GM18861 (cell line): ENCODE measurements at regions not wholly inside any gene's neighbourhood (a gene's known extent, or its start where the extent isn't known, plus 50 kb on each side); places are given as distances from the start of the nearest gene placed in this dataset.
"Not testable (repeated sequence)": the region's sequence is repeated elsewhere in the genome, so short reads cannot be mapped to it uniquely, and the experiment has no call there.

ENCODE experiments used
- ATAC-seq: cut with Tn5 transposase; IDR thresholded peaks from one replicate; pipeline ENCODE4 v1.9.1; 2021; ENCODE audit not compliant: unreplicated experiment

DNA sequence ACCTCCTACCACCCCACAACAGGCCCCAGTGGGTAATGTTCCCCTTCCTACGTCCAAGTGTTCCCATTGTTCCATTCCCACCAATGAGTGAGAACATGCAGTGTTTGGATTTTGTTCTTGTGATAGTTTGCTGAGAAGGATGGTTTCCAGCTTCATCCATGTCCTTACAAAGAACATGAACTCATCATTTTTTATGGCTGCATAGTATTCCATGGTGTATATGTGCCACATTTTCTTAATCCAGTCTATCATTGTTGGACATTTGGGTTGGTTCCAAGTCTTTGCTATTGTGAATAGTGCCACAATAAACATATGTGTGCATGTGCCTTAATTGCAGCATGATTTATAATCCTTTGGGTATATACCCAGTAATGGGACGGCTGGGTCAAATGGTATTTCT is 81.6 kb downstream of the P2RY10 start:
- not testable (repeated sequence) for ATAC-seq

DNA sequence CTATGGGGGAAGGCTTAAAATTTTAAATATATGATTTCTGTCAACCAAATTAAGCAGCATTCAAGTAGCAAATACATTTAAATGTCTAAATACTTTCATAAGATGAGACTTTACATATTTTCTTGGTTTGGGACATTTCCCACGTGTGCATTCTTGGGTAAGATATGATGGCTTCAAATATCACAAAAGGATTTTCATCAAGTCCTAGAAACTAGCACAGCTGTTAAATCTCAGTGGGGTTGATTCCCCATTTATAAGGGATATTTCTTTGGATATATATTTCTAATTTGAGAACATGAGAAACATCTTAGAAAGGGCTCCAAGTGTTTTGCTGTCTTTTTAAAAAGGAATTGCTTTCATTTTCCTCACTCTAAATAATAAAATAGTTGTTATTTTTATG is 90.2 kb downstream of the P2RY10 start:
- no peak for ATAC-seq

DNA sequence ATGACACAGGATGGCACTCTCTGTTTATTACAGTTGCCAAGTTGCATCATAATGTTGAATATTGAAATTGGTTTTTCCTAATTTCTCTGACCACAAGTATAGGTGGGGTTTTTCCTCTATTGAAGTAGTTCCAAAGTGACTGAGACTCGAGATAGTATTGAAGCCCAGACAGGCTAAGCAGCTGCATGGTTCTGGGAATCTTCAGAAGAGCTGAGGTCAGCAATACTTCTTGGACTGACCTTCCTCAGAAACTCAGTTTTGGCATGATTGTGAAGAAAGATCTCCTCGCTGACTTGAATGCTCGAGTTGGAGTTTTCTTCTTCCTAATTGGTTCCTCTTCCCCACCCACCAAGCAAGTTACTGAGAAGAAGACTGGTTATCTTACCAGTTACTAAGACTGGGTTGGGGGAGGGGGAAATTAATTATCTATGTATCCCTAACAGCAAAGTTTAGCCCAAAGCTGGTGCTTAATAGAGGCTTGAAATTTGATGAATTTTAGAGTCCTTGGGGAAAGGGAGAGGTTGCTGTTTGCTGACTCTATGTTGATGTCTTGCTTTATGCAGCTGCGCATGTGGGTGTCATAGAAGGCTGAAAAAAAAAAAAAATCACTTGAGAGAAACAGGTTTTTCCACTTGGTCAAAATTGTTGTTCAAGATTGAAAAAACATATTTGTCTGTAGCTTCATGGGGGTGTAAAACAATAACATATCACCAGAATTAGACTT is 91.1 kb downstream of the P2RY10 start:
- ATAC-seq: no peak

DNA sequence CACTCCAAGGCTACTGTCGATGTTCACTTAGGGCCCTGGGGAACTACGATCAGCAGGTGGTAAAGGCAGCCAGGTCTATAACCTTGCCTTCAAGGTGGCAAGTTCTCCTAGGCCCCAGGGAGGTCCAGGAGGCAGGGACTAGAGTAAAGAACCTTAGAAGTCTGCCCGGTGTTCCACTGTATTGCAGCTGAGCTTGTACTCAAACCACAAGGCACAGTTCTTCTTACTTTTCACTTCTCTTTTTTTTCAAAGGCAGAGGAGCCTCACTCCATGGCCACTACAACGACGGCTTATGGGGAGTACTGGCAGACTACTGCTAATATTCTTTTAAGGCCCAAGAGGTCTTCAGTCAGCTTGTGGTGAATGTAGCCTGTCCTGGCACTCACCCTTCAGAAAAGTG is 78.8 kb upstream of the GPR174 start:
- peak; percentile 96 for ATAC-seq

DNA sequence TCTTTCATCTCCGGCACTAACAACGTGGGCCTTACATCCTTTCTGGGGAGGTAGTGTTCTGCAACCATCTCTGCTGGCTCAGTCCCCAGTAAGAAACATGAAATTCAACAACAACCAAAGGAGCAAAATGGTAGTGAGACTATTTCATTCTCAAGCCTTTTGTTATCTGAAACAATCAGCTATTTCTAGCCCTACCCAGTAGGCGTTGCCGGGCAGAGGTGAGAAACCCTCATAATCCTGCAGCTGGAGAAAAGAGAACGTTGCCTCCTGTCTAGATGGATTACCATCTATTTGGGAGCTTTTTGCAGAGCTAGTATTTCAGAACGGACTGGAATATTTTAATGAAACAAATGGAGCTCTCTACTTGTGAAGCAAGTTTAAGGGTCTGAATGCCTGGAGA is 66.4 kb upstream of the GPR174 start:
- no peak for ATAC-seq

DNA sequence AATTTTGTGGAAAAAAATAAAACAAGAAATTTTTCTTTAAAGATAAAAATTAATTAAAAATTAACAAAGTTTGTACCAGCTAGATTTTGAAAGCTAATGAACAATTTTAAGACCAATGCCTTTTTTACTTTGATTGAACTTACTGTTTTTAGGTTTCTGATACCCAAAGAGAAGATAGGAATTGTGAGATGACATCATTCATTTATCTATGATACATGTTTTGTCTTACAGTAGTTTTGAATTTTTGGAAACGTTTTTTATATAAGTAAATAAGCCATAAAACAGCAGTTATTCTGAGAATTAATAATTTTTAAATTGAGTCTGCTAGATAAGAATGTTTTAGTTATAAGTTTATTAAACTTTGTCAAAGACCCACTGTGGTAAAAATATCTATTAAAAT is 65.0 kb upstream of the GPR174 start:
- ATAC-seq: no peak

DNA sequence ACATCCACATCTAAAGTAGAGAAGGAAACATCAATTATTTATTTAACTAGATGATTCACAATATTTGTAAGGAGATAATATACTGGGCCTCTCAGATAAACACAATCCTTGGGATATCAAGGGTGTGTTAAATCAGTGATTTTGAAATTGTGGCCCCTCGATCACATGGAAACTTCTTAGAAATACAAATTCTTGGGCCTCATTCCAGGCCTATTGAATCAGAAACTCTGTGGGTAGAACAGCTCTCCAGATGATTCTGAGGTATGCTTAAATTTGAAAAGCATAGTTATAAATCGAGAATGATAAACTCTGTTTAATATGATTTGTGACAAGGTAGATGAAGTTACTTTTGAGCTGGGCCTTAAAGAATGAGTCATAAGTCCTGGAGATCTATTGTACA is 64.3 kb upstream of the GPR174 start:
- no peak for ATAC-seq

DNA sequence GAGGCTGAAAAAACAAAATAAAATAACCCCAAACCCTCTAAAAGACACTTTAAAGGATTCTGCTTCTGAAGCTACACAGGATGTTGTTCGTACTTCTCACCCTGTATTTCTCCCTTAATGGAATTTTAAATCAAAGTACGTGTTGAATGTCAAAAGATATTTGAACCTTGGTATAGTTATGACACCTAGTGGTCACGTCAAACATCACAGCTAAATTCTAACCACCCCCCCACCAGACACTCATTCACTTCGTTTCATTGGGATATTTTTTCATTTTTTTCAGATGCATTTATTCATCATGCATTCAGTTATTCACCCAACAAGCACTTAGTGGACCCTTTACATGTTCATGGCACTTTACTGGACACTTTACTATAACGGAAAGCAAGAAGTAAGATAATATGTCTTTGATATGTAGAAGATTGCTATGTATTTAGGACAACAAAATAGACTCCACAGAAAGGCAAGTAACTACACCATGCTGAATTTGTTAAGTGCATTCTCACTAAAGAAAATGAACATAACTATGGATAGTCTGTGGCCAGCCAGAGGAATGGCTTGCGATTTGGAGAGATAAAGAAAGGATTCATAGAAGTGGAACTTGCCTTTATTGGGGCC is 62.5 kb upstream of the GPR174 start:
- peak; percentile 70 for ATAC-seq

DNA sequence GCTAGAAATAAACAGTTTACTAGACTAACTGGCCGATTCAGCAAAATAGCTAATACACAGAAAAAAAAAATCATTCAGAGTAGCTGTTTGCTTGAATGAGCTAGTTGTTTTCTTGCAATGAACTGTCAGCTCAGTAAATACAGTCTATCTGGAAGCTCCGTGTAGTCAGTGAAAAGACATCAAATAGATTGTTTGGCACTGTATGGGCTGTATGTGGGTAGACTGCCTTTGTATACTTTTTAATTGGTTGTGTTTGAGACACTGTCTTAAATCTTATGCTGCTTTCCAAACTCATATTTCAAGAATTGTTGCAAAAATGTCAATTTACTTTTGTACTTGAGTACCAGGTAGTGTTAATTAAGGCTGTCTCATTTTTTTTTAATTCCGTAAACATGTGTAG is 61.6 kb upstream of the GPR174 start:
- ATAC-seq: no peak

DNA sequence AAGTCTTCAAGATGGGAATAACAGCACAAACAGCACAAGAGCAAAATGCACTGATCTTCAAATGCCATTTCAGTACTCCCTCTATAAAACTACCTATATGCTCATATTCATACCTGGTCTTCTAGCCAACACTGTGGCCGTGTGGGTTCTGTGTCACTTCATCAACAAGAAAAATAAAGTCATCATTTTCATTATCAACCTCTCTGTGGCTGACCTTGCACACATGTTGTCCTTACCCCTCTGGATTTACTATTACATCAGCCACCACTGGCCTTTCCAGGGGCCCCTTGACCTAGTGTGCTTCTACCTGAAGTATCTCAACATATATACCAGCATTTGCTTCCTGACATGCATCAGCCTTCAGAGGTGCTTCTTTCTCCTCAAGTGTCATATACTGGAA is 59.6 kb upstream of the GPR174 start:
- no peak for ATAC-seq

DNA sequence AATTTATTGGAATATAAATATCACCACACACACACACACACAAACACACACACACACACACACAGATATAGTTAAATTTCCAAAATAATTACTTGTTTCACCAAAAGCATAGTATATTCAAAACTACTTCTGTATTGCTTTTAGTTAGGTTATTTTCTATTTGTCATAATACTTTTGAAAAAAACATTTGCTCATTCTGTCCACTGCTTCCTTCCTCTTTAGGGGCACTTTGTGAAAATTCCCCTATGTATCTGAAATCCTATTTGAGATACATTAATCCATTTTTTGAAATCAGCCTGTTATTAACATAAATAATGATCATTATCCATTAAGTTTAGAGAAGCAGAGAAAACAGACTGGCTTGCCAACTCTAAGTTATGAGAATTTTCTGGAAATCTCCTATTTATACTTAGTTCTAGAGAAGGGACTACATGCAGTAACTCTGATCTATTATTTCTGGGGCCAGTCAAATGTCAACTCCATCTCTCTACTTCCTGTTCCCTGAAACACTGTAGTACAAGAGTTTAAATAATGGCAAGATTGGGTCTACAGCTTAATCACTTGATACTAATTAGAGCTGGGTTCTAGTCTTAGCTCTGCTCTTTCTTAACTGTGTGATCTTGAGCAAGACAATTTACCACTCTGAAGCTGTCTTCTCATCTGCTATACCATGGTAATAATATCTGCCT is 54.4 kb upstream of the GPR174 start:
- no peak for ATAC-seq

DNA sequence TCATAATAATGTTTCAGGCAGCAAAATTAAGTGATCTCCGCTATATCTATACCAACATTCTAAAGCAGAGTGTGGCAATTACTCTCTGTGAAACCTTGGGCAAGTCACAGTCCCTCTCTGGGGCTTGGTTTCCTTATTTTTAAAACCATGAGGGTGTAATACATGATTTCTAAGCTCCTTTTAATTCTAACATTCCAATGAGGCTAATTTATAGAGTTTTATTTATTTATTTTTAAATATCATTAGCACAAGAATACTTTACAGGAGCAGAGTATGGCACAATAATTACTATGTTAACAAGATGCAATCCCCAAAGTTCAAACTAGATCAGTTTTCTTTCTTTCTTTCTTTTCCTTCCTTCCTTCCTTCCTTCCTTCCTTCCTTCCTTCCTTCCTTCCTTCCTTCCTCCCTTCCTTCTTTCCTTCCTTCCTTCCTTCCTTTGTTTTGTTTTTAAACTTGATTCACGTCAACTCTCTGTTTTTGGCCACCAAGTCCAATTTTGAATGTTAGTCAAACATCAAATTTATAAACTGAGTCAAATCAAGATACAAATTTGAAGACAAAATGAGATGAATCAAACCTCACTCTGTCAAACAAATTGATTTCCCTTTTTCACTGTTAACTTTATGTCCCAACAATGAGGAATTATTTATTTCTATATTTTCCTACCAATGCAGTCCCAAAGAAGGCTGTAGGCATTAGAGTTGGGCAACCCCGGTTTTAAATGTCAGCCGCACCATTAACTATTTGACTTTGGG is 50.2 kb upstream of the GPR174 start:
- no peak for ATAC-seq
